ENCODE measurements at regions not wholly inside any gene's neighbourhood (a gene's known extent, or its start where the extent isn't known, plus 50 kb on each side); places are given as distances from the start of the nearest gene placed in this dataset.

GRCh38 chr13:111566567-111566966 lies 246.1 kb downstream of the TEX29 start:
- no peaks in the 10 kb centered on the region for H3K79me2 ChIP-seq (ENCODE audit: insufficient read depth, low read length)
- no peak for TF ChIP-seq CTCF (IDR thresholded peaks at IDR 0.05; ENCODE audit: extremely low read depth, low read depth, low read length)
- H3K4me1 ChIP-seq (ENCODE audit: insufficient read depth, low read length): no peaks in the 10 kb centered on the region
- peaks cover 3% of the 10 kb centered on the region for H3K9me3 ChIP-seq (ENCODE audit: low read depth, low read length)
- H3K36me3 ChIP-seq (ENCODE audit: insufficient read depth, low read length): no peaks in the 10 kb centered on the region
- DNase-seq (ENCODE audit: insufficient read length, low spot score, missing footprints): peak; percentile 38
- H3K4me2 ChIP-seq (ENCODE audit: insufficient read depth, low read length): no peak overlapping the region
- H3K27me3 ChIP-seq (ENCODE audit: insufficient read depth, low read length): no peaks in the 10 kb centered on the region
- no peak overlapping the region for H2AFZ ChIP-seq (ENCODE audit: low read length)
- H4K20me1 ChIP-seq (ENCODE audit: insufficient read depth, low read length): no peaks in the 10 kb centered on the region
- no peak overlapping the region for H3K4me3 ChIP-seq (ENCODE audit: insufficient read depth, low read length)
- H3K27ac ChIP-seq (ENCODE audit: low read depth, low read length): no peak overlapping the region

- no peak overlapping the region for H3K4me2 ChIP-seq (ENCODE audit: insufficient read depth, low read length)
- H3K4me3 ChIP-seq (ENCODE audit: insufficient read depth, low read length): no peak overlapping the region
- H3K9me3 ChIP-seq (ENCODE audit: low read depth, low read length): peaks cover 3% of the 10 kb centered on the region
- H3K36me3 ChIP-seq (ENCODE audit: insufficient read depth, low read length): no peaks in the 10 kb centered on the region
- DNase-seq (ENCODE audit: insufficient read length, low spot score, missing footprints): no peak
- no peak overlapping the region for H2AFZ ChIP-seq (ENCODE audit: low read length)
- H3K27ac ChIP-seq (ENCODE audit: low read depth, low read length): no peak overlapping the region
- no peaks in the 10 kb centered on the region for H3K4me1 ChIP-seq (ENCODE audit: insufficient read depth, low read length)
- no peak for TF ChIP-seq CTCF (IDR thresholded peaks at IDR 0.05; ENCODE audit: extremely low read depth, low read depth, low read length)
- H4K20me1 ChIP-seq (ENCODE audit: insufficient read depth, low read length): no peaks in the 10 kb centered on the region
- H3K27me3 ChIP-seq (ENCODE audit: insufficient read depth, low read length): no peaks in the 10 kb centered on the region
- H3K79me2 ChIP-seq (ENCODE audit: insufficient read depth, low read length): no peaks in the 10 kb centered on the region
Observed at GRCh38 chr13:111567637-111568036, 247.2 kb downstream of the TEX29 start.

- TF ChIP-seq CTCF (IDR thresholded peaks at IDR 0.05; ENCODE audit: extremely low read depth, low read depth, low read length): no peak
- H3K4me3 ChIP-seq (ENCODE audit: insufficient read depth, low read length): no peak overlapping the region
- no peaks in the 10 kb centered on the region for H3K79me2 ChIP-seq (ENCODE audit: insufficient read depth, low read length)
- no peaks in the 10 kb centered on the region for H3K36me3 ChIP-seq (ENCODE audit: insufficient read depth, low read length)
- no peak overlapping the region for H2AFZ ChIP-seq (ENCODE audit: low read length)
- no peak overlapping the region for H3K4me2 ChIP-seq (ENCODE audit: insufficient read depth, low read length)
- H3K9me3 ChIP-seq (ENCODE audit: low read depth, low read length): peaks cover 3% of the 10 kb centered on the region
- H4K20me1 ChIP-seq (ENCODE audit: insufficient read depth, low read length): no peaks in the 10 kb centered on the region
- no peak for DNase-seq (ENCODE audit: insufficient read length, low spot score, missing footprints)
- H3K27ac ChIP-seq (ENCODE audit: low read depth, low read length): no peak overlapping the region
- no peaks in the 10 kb centered on the region for H3K27me3 ChIP-seq (ENCODE audit: insufficient read depth, low read length)
- no peaks in the 10 kb centered on the region for H3K4me1 ChIP-seq (ENCODE audit: insufficient read depth, low read length)
Observed at GRCh38 chr13:111568290-111568689, 247.8 kb downstream of the TEX29 start.

GRCh38 chr13:111570911-111571310 lies 250.5 kb downstream of the TEX29 start:
- peaks cover 3% of the 10 kb centered on the region for H3K9me3 ChIP-seq (ENCODE audit: low read depth, low read length)
- H3K4me2 ChIP-seq (ENCODE audit: insufficient read depth, low read length): no peak overlapping the region
- H3K4me1 ChIP-seq (ENCODE audit: insufficient read depth, low read length): no peaks in the 10 kb centered on the region
- no peak overlapping the region for H3K4me3 ChIP-seq (ENCODE audit: insufficient read depth, low read length)
- H3K27ac ChIP-seq (ENCODE audit: low read depth, low read length): no peak overlapping the region
- H2AFZ ChIP-seq (ENCODE audit: low read length): no peak overlapping the region
- H3K36me3 ChIP-seq (ENCODE audit: insufficient read depth, low read length): no peaks in the 10 kb centered on the region
- H3K27me3 ChIP-seq (ENCODE audit: insufficient read depth, low read length): no peaks in the 10 kb centered on the region
- H4K20me1 ChIP-seq (ENCODE audit: insufficient read depth, low read length): no peaks in the 10 kb centered on the region
- DNase-seq (ENCODE audit: insufficient read length, low spot score, missing footprints): no peak
- H3K79me2 ChIP-seq (ENCODE audit: insufficient read depth, low read length): no peaks in the 10 kb centered on the region
- TF ChIP-seq CTCF (IDR thresholded peaks at IDR 0.05; ENCODE audit: extremely low read depth, low read depth, low read length): no peak
